ENCODE measurements at regions not wholly inside any gene's neighbourhood (a gene's known extent, or its start where the extent isn't known, plus 50 kb on each side); places are given as distances from the start of the nearest gene placed in this dataset.

DNA sequence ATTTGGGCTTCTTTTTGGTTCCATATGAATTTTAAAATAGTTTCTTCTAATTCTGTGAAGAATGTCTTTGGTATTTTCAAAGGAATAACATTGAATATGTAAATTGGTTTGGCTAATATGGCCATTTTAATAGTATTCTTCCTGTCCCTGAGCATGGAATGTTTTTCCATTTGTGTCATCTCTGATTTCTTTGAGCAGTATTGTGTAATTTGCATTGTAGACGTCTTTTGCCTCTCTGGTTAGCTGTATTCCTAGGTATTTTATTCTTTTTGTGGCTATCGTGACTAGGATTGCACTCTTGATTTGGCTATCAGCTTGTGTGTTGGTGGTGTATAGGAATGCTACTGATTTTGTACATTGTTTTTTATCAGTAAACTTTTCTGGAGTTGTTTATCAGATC, 601.9 kb downstream of the SNAPC1 start:
- no peak for TF ChIP-seq CTCF (IDR thresholded peaks at IDR 0.05; ENCODE audit: insufficient read depth, missing control alignments)
- no peak for DNase-seq (ENCODE audit: insufficient read length, low spot score)
- no peak for FAIRE-seq

DNA sequence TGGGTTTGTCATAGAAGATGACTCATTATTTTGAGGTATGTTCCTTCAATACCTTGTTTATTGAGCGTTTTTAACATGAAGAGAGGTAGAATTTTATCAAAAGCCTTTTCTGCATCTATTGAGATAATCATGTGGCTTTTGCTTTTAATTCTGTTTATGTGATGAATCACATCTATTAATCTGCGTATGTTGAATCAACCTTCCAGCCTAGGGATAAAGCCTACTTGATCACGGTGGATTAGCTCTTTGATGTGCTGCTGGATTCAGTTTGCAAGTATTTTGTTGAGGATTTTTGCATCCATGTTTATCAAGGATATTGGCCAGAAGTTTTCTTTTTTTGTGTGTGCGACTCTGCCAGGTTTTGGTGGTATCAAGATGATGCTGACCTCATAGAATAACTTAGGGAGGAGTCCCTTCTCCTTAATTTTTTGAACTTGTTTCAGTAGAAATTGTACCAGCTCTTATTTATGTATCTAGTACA, 602.6 kb downstream of the SNAPC1 start:
- no peak for TF ChIP-seq CTCF (IDR thresholded peaks at IDR 0.05; ENCODE audit: insufficient read depth, missing control alignments)
- DNase-seq (ENCODE audit: insufficient read length, low spot score): no peak
- FAIRE-seq: peak; percentile 92

- FAIRE-seq: peak; percentile 94
- TF ChIP-seq CTCF (IDR thresholded peaks at IDR 0.05; ENCODE audit: insufficient read depth, missing control alignments): no peak
- no peak for DNase-seq (ENCODE audit: insufficient read length, low spot score)
Observed at GRCh38 chr14:62369919-62370560, 607.8 kb downstream of the SNAPC1 start.

- FAIRE-seq (no peak), DNase-seq (ENCODE audit: insufficient read length, low spot score) (no peak)
- no peak for TF ChIP-seq CTCF (IDR thresholded peaks at IDR 0.05; ENCODE audit: insufficient read depth, missing control alignments)
Observed at GRCh38 chr14:62373944-62374343, 611.7 kb downstream of the SNAPC1 start.

GRCh38 chr14:62378057-62378456, 615.8 kb downstream of the SNAPC1 start:
- FAIRE-seq: no peak
- TF ChIP-seq CTCF (IDR thresholded peaks at IDR 0.05; ENCODE audit: insufficient read depth, missing control alignments): no peak
- no peak for DNase-seq (ENCODE audit: insufficient read length, low spot score)

GRCh38 chr14:62381311-62382070, 619.3 kb downstream of the SNAPC1 start:
- no peak for FAIRE-seq
- no peak for TF ChIP-seq CTCF (IDR thresholded peaks at IDR 0.05; ENCODE audit: insufficient read depth, missing control alignments)
- no peak for DNase-seq (ENCODE audit: insufficient read length, low spot score)

DNA sequence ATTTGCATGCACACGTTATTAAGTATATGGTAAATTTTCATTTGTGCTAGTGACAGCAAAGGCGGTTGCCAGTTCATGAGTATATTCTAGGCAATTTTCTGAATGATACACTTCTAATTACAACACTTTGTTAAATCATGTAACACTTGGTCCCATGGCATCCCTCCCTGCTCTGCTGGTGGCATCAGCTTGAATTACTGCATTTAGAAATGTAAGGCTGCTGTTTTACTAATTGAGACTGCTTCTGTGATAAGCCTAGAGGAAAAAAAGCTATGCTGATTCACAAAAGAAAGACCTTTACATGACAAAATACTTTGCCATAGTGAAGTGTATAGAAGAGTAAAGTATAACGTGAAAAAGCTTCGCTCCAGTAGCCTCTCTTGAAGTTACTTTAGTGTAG, 636.1 kb downstream of the KCNH5 start:
- no peak for DNase-seq (ENCODE audit: insufficient read length, low spot score)
- no peak for TF ChIP-seq CTCF (IDR thresholded peaks at IDR 0.05; ENCODE audit: insufficient read depth, missing control alignments)
- no peak for FAIRE-seq
